Neural progenitor cell (in vitro differentiated cells): ENCODE measurements at regions not wholly inside any gene's neighbourhood (a gene's known extent, or its start where the extent isn't known, plus 50 kb on each side); places are given as distances from the start of the nearest gene placed in this dataset.

ENCODE experiments used
- DNase-seq: peaks from one replicate; pipeline ENCODE4 v3.0.0-alpha.2; 2016; ENCODE audit warnings: low spot score
- H2AFZ ChIP-seq: fragments of 200-600 bp; sonication (generic); replicated peaks from 2 replicates; pipeline ENCODE4 v1.6.1; 2016; ENCODE audit warnings: antibody characterized with exemption
- H3F3A ChIP-seq: fragments of 200-600 bp; sonication (generic); 2 replicates; pipeline ENCODE4 v1.6.1; 2016; ENCODE audit warnings: antibody characterized with exemption, low read depth
- H3K27ac ChIP-seq: fragments of 200-600 bp; sonication (generic); 2 replicates; pipeline ENCODE4 v1.5.1; 2016; ENCODE audit warnings: mild to moderate bottlenecking
- H3K27me3 ChIP-seq: fragments of 200-600 bp; sonication (generic); 2 replicates; pipeline ENCODE4 v1.6.1; 2016; ENCODE audit warnings: mild to moderate bottlenecking, moderate library complexity
- H3K36me3 ChIP-seq: fragments of 200-600 bp; sonication (generic); 2 replicates; pipeline ENCODE4 v1.5.1; 2016
- H3K4me1 ChIP-seq: fragments of 200-600 bp; sonication (generic); 2 replicates; pipeline ENCODE4 v1.6.1; 2016; ENCODE audit warnings: mixed run types
- H3K4me2 ChIP-seq: fragments of 200-600 bp; sonication (generic); 2 replicates; pipeline ENCODE4 v1.6.1; 2016
- H3K4me3 ChIP-seq: fragments of 200-600 bp; sonication (generic); 2 replicates; pipeline ENCODE4 v1.5.1; 2016
- H3K79me2 ChIP-seq: fragments of 200-600 bp; sonication (generic); 2 replicates; pipeline ENCODE4 v1.6.1; 2016; ENCODE audit warnings: low read depth
- H3K9ac ChIP-seq: fragments of 200-600 bp; sonication (generic); 2 replicates; pipeline ENCODE4 v1.6.1; 2016
- H3K9me3 ChIP-seq: fragments of 200-600 bp; sonication (generic); 2 replicates; pipeline ENCODE4 v1.5.1; 2016; ENCODE audit warnings: low read depth
- H4K20me1 ChIP-seq: fragments of 200-600 bp; sonication (generic); 2 replicates; pipeline ENCODE4 v1.6.1; 2016; ENCODE audit warnings: low read depth
- H3K27ac Mint-ChIP-seq: 3 replicates; pipeline ENCODE4 v1.8.0; 2021; ENCODE audit warnings: mixed read lengths
- H3K27me3 Mint-ChIP-seq: 2 replicates; pipeline ENCODE4 v1.8.0; 2022; ENCODE audit warnings: low read depth, mild to moderate bottlenecking, inconsistent platforms, moderate library complexity, mixed read lengths; ENCODE audit not compliant: insufficient read depth
- H3K36me3 Mint-ChIP-seq: 3 replicates; pipeline ENCODE4 v1.8.0; 2021; ENCODE audit warnings: mixed read lengths
- H3K4me1 Mint-ChIP-seq: 3 replicates; pipeline ENCODE4 v1.8.0; 2021; ENCODE audit warnings: mixed read lengths
- H3K4me3 Mint-ChIP-seq: 3 replicates; pipeline ENCODE4 v1.8.0; 2021; ENCODE audit warnings: mild to moderate bottlenecking, moderate library complexity, mixed read lengths
- H3K9me3 Mint-ChIP-seq: 3 replicates; pipeline ENCODE4 v1.8.0; 2020; ENCODE audit warnings: mixed read lengths
- EZH2 ChIP-seq: fragments of 200-600 bp; sonication (generic); IDR thresholded peaks from 2 replicates; pipeline ENCODE4 v1.6.1; 2017; ENCODE audit warnings: antibody characterized with exemption, mild to moderate bottlenecking, moderate library complexity
- EZH2phosphoT487 ChIP-seq: fragments of 200-600 bp; sonication (generic); IDR thresholded peaks from 2 replicates; pipeline ENCODE4 v1.6.1; 2017; ENCODE audit warnings: antibody characterized with exemption
- TF ChIP-seq, protein P1 (sequence below): fragments of 200-600 bp; sonication (generic); IDR thresholded peaks from 2 replicates; pipeline ENCODE4 v1.5.1; 2017; ENCODE audit warnings: antibody characterized with exemption, mild to moderate bottlenecking

DNA sequence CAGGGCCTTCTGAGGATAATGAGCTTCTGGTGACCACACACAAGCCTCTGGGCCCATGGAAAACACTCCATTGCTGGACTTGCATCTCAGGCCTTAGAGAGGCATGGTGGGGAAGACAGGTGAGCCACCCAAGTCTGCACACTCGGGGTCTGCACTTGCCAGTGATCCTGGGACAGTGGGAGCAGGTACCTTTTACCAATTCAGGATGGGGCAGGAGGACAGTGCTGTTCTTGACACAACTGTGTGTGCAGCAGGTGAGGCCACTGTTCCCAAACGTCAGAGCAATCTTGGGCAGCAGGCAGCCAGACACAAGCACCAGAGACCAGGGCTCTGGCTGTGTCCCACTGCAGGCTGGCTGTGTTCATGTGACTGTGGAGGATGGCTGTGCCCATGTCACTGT, 221.3 kb downstream of the ERMARD start:
- Histone ChIP-seq H2AFZ (no peak overlapping the region), H3K4me2 (no peak overlapping the region), H3K4me1 (no peaks in the 10 kb centered on the region), H3K9me3 (no peaks in the 10 kb centered on the region), H3K27me3 (no peaks in the 10 kb centered on the region), H3K36me3 (no peaks in the 10 kb centered on the region), H3K27ac (no peak overlapping the region), H3K9ac (no peak overlapping the region), H3K79me2 (no peaks in the 10 kb centered on the region), H4K20me1 (no peaks in the 10 kb centered on the region), H3F3A (no peaks in the 10 kb centered on the region), H3K4me3 (no peak overlapping the region)
- no peak for TF ChIP-seq EZH2phosphoT487
- TF ChIP-seq, protein P1, sequence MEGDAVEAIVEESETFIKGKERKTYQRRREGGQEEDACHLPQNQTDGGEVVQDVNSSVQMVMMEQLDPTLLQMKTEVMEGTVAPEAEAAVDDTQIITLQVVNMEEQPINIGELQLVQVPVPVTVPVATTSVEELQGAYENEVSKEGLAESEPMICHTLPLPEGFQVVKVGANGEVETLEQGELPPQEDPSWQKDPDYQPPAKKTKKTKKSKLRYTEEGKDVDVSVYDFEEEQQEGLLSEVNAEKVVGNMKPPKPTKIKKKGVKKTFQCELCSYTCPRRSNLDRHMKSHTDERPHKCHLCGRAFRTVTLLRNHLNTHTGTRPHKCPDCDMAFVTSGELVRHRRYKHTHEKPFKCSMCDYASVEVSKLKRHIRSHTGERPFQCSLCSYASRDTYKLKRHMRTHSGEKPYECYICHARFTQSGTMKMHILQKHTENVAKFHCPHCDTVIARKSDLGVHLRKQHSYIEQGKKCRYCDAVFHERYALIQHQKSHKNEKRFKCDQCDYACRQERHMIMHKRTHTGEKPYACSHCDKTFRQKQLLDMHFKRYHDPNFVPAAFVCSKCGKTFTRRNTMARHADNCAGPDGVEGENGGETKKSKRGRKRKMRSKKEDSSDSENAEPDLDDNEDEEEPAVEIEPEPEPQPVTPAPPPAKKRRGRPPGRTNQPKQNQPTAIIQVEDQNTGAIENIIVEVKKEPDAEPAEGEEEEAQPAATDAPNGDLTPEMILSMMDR = no peak
- TF ChIP-seq EZH2 = no peak
- DNase-seq = no peak
- Mint-ChIP-seq H3K4me1 (peaks cover 21% of the 10 kb centered on the region), H3K27ac (no peak overlapping the region), H3K9me3 (peaks cover 4% of the 10 kb centered on the region), H3K4me3 (peak overlapping the region; percentile 24), H3K27me3 (peaks cover 10% of the 10 kb centered on the region), H3K36me3 (no peaks in the 10 kb centered on the region)

DNA sequence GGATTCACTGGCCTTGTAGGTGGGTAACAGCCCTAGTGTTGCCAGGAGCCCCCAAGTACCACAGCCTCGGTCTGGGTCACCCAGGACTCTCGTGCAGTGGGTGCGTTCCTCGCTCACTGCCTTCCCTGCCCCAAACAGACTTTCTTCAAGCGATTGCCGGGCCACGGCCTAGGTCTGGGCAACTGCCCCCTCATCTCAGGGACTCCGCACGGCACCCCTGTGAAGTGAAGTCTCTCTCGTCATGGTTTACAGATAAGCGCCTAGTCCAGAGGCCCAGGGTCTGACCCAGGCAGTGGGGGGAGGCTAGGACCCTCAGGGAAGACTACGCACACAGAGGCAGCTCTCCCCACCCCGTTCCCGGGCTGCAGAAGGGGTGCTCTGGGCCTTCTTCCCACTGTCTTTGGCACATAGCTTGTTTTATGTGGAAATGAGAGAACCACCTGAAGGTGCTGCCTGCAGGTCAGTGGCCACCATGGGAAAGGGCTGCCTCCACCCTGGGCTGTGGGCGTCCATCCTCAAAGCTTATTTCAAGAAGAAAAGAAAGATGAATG, 220.8 kb downstream of the ERMARD start:
- H2AFZ ChIP-seq = no peak overlapping the region
- H3F3A ChIP-seq = no peaks in the 10 kb centered on the region
- H4K20me1 ChIP-seq = no peaks in the 10 kb centered on the region
- H3K36me3 ChIP-seq = no peaks in the 10 kb centered on the region
- H3K9ac ChIP-seq = no peak overlapping the region
- H3K4me1 Mint-ChIP-seq = peaks cover 17% of the 10 kb centered on the region
- peaks cover 9% of the 10 kb centered on the region for H3K27me3 Mint-ChIP-seq
- H3K4me1 ChIP-seq = no peaks in the 10 kb centered on the region
- H3K27me3 ChIP-seq = no peaks in the 10 kb centered on the region
- H3K9me3 Mint-ChIP-seq = peaks cover 6% of the 10 kb centered on the region
- no peak overlapping the region for H3K27ac Mint-ChIP-seq
- H3K36me3 Mint-ChIP-seq = peaks cover 2% of the 10 kb centered on the region
- no peaks in the 10 kb centered on the region for H3K9me3 ChIP-seq
- no peak overlapping the region for H3K27ac ChIP-seq
- no peak for DNase-seq
- H3K4me3 Mint-ChIP-seq = no peak overlapping the region
- H3K4me2 ChIP-seq = no peak overlapping the region
- no peak overlapping the region for H3K4me3 ChIP-seq
- TF ChIP-seq, protein P1 = no peak
- H3K79me2 ChIP-seq = no peaks in the 10 kb centered on the region

DNA sequence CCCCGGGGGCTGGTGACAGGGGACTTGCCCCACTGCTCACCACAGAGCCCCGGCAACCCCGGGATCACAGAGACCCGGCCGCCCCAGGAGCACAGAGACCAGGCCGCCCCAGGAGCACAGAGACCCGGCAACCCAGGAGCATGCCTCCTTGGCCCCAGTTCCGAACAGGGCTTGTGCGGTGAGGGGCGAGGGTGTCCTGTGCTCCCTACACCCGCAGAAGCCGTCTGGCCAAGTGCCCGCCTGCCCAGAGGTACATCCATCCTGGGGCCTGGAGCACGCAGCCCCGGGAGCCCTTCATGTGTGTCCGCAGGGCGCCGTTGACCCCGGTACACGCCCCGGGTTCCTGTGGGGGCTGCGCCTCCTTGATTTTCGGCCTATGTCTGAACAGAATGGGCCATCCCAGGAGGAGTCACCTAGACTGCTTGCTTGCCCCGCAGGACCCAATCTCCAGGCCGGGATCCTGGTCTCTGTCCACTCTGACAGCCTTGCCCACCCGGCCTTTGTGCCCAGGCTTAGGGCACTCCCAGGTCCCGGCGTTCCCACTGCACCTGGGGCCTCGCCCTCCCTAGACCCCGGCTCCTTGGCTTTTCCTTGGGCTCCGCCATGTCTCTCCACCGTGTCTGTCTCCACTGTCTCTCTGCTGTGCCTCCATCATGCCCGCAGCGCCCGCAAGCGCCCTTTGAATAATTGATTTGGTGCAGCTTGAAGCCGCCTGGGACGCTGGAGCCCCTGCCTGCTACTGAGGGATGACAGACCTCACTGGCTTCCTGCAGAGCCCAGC, 219.8 kb downstream of the ERMARD start:
- no peaks in the 10 kb centered on the region for H3K79me2 ChIP-seq
- Mint-ChIP-seq H3K27ac (no peak overlapping the region), H3K4me1 (peaks cover 9% of the 10 kb centered on the region), H3K27me3 (peaks cover 6% of the 10 kb centered on the region), H3K9me3 (peaks cover 6% of the 10 kb centered on the region), H3K36me3 (peaks cover 2% of the 10 kb centered on the region), H3K4me3 (no peak overlapping the region)
- no peaks in the 10 kb centered on the region for H3K4me1 ChIP-seq
- no peak overlapping the region for H3K4me3 ChIP-seq
- H3K27ac ChIP-seq = no peak overlapping the region
- DNase-seq = no peak
- no peak overlapping the region for H3K9ac ChIP-seq
- H3K4me2 ChIP-seq = no peak overlapping the region
- no peak for TF ChIP-seq EZH2
- TF ChIP-seq, protein P1 = no peak
- no peak for TF ChIP-seq EZH2phosphoT487
- H3K27me3 ChIP-seq = no peaks in the 10 kb centered on the region
- no peaks in the 10 kb centered on the region for H4K20me1 ChIP-seq
- no peaks in the 10 kb centered on the region for H3F3A ChIP-seq
- no peak overlapping the region for H2AFZ ChIP-seq
- no peaks in the 10 kb centered on the region for H3K36me3 ChIP-seq
- H3K9me3 ChIP-seq = no peaks in the 10 kb centered on the region
